Transverse colon (tissue), 3 donors: ENCODE measurements at regions not wholly inside any gene's neighbourhood (a gene's known extent, or its start where the extent isn't known, plus 50 kb on each side); places are given as distances from the start of the nearest gene placed in this dataset.

Experiments
- CTCF ChIP-seq, 5 experiments: fragments of 200-600 bp in 3 of 5; fragments of 450-650 bp in 2 of 5; sonication (generic) in 3 of 5; IDR thresholded peaks; 1 replicate in 2 of 5; 2 replicates in 3 of 5; pipeline ENCODE4 v1.5.1; 2016 to 2017; ENCODE audit warnings: antibody characterized with exemption in 5 of 5, inconsistent platforms in 3 of 5, mild to moderate bottlenecking in 2 of 5, moderate library complexity in 1 of 5
- POLR2A ChIP-seq: fragments of 450-650 bp; IDR thresholded peaks from one replicate; pipeline ENCODE4 v1.6.1; 2016; ENCODE audit warnings: antibody characterized with exemption, mild to moderate bottlenecking, moderate library complexity

- TF ChIP-seq CTCF (IDR thresholded peaks at IDR 0.05) (no peak), POLR2A (no peak)
Measured at GRCh38 chr4:104899863-104900262, 246.8 kb upstream of the TET2 start.
